Colon (tissue), 2 donors: ENCODE measurements at regions not wholly inside any gene's neighbourhood (a gene's known extent, or its start where the extent isn't known, plus 50 kb on each side); places are given as distances from the start of the nearest gene placed in this dataset.

Experiments used
- FAIRE-seq: peaks from 2 replicates; lab custom pipeline; 2012; peaks lifted over from hg19 to GRCh38; lab: Jason Lieb, UNC
- donor health status: control.
- donor health status: control.

GRCh38 chr1:193785850-193786420 lies 599.5 kb upstream of the B3GALT2 start:
- no peak for FAIRE-seq

GRCh38 chr1:193774536-193775323 lies 588.3 kb upstream of the B3GALT2 start:
- peak; percentile 85 for FAIRE-seq

- no peak for FAIRE-seq
These were observed 585.2 kb upstream of the B3GALT2 start for GRCh38 chr1:193771596-193771995.

- FAIRE-seq = no peak
These were observed 583.2 kb upstream of the B3GALT2 start for GRCh38 chr1:193769651-193770050.

GRCh38 chr1:193767886-193768285 lies 581.5 kb upstream of the B3GALT2 start:
- FAIRE-seq = no peak

GRCh38 chr1:193766329-193766728 lies 579.9 kb upstream of the B3GALT2 start:
- FAIRE-seq = no peak

GRCh38 chr1:193763266-193763665 lies 576.9 kb upstream of the B3GALT2 start:
- FAIRE-seq = no peak

GRCh38 chr1:193762236-193762635 lies 575.8 kb upstream of the B3GALT2 start:
- no peak for FAIRE-seq

- no peak for FAIRE-seq
These were observed 569.0 kb upstream of the B3GALT2 start for GRCh38 chr1:193755441-193755840.

- no peak for FAIRE-seq
These were observed 568.5 kb upstream of the B3GALT2 start for GRCh38 chr1:193754732-193755427.

GRCh38 chr1:193754151-193754550 lies 567.7 kb upstream of the B3GALT2 start:
- no peak for FAIRE-seq

- FAIRE-seq = no peak
These were observed 566.8 kb upstream of the B3GALT2 start for GRCh38 chr1:193753038-193753756.

- FAIRE-seq = no peak
These were observed 563.5 kb upstream of the B3GALT2 start for GRCh38 chr1:193749868-193750267.

GRCh38 chr1:193747579-193747978 lies 561.2 kb upstream of the B3GALT2 start:
- no peak for FAIRE-seq

GRCh38 chr1:193741228-193741627 lies 554.8 kb upstream of the B3GALT2 start:
- FAIRE-seq = no peak

GRCh38 chr1:193740762-193741161 lies 554.3 kb upstream of the B3GALT2 start:
- no peak for FAIRE-seq

GRCh38 chr1:193736507-193736906 lies 550.1 kb upstream of the B3GALT2 start:
- no peak for FAIRE-seq

- no peak for FAIRE-seq
These were observed 547.3 kb upstream of the B3GALT2 start for GRCh38 chr1:193733674-193734073.

- no peak for FAIRE-seq
These were observed 543.6 kb upstream of the B3GALT2 start for GRCh38 chr1:193730017-193730416.

GRCh38 chr1:193729429-193729828 lies 543.0 kb upstream of the B3GALT2 start:
- no peak for FAIRE-seq

GRCh38 chr1:193727850-193728249 lies 541.4 kb upstream of the B3GALT2 start:
- FAIRE-seq = no peak

GRCh38 chr1:193726722-193727121 lies 540.3 kb upstream of the B3GALT2 start:
- FAIRE-seq = no peak

- no peak for FAIRE-seq
These were observed 526.0 kb upstream of the B3GALT2 start for GRCh38 chr1:193712392-193712791.
